Activated T-cell treated with anti-CD3 and anti-CD28 coated beads, Interleukin-2, amount 50 U/mL, for 4 hours (primary cell): ENCODE measurements at regions not wholly inside any gene's neighbourhood (a gene's known extent, or its start where the extent isn't known, plus 50 kb on each side); places are given as distances from the start of the nearest gene placed in this dataset.

Experiments
- ATAC-seq, 2 donors: fragments of 200-7000 bp; cut with Tn5 transposase; one replicate each; pipeline ENCODE4 v1.10.0; 2021
- DNase-seq: peaks from one replicate; pipeline ENCODE4 v3.0.0-alpha.2; 2020
- H3K27me3 Mint-ChIP-seq: one replicate; pipeline ENCODE4 v1.8.0; 2021; ENCODE audit warnings: low read depth, mixed read lengths
- H3K36me3 Mint-ChIP-seq: one replicate; pipeline ENCODE4 v1.8.0; 2022; ENCODE audit warnings: mixed read lengths; ENCODE audit not compliant: insufficient read depth
- H3K4me1 Mint-ChIP-seq: one replicate; pipeline ENCODE4 v1.8.0; 2021; ENCODE audit warnings: low read depth, mixed read lengths
- H3K4me3 Mint-ChIP-seq: one replicate; pipeline ENCODE4 v1.8.0; 2021; ENCODE audit warnings: mild to moderate bottlenecking, moderate library complexity, mixed read lengths
- H3K9me3 Mint-ChIP-seq: one replicate; pipeline ENCODE4 v1.8.0; 2021; ENCODE audit warnings: mixed read lengths

GRCh38 chr1:214208460-214208859 is 72.5 kb upstream of the SMYD2 start:
- ATAC-seq (no peak), DNase-seq (no peak)
- Mint-ChIP-seq H3K9me3 (no peaks in the 10 kb centered on the region), H3K36me3 (no peaks in the 10 kb centered on the region), H3K27me3 (peaks cover 8% of the 10 kb centered on the region), H3K4me3 (no peak overlapping the region), H3K4me1 (no peaks in the 10 kb centered on the region)

- no peak overlapping the region for H3K4me3 Mint-ChIP-seq
- H3K4me1 Mint-ChIP-seq = peaks cover 3% of the 10 kb centered on the region
- H3K36me3 Mint-ChIP-seq = no peaks in the 10 kb centered on the region
- peaks cover 6% of the 10 kb centered on the region for H3K27me3 Mint-ChIP-seq
- H3K9me3 Mint-ChIP-seq = no peaks in the 10 kb centered on the region
- ATAC-seq (no peak), DNase-seq (no peak)
These were observed 71.6 kb upstream of the SMYD2 start for GRCh38 chr1:214209260-214209808.

- DNase-seq (no peak), ATAC-seq (no peak)
- Mint-ChIP-seq H3K4me3 (no peak overlapping the region), H3K4me1 (peaks cover 4% of the 10 kb centered on the region), H3K27me3 (peaks cover 11% of the 10 kb centered on the region), H3K9me3 (no peaks in the 10 kb centered on the region), H3K36me3 (no peaks in the 10 kb centered on the region)
These were observed 67.8 kb upstream of the SMYD2 start for GRCh38 chr1:214213136-214213535.

GRCh38 chr1:214214851-214215250 is 66.1 kb upstream of the SMYD2 start:
- Mint-ChIP-seq H3K27me3 (peaks cover 14% of the 10 kb centered on the region), H3K4me3 (no peak overlapping the region)
- DNase-seq = no peak

GRCh38 chr1:214215583-214215982 is 65.4 kb upstream of the SMYD2 start:
- no peaks in the 10 kb centered on the region for H3K9me3 Mint-ChIP-seq
- ATAC-seq (no peak), DNase-seq (no peak)
- H3K36me3 Mint-ChIP-seq = no peaks in the 10 kb centered on the region
- H3K4me1 Mint-ChIP-seq = peaks cover 4% of the 10 kb centered on the region
- H3K27me3 Mint-ChIP-seq = peaks cover 14% of the 10 kb centered on the region
- no peak overlapping the region for H3K4me3 Mint-ChIP-seq

More at GRCh38 chr1:214214851-214215250, 66.1 kb upstream of the SMYD2 start:
- no peaks in the 10 kb centered on the region for H3K9me3 Mint-ChIP-seq
- ATAC-seq = no peak
- H3K36me3 Mint-ChIP-seq = no peaks in the 10 kb centered on the region
- peaks cover 4% of the 10 kb centered on the region for H3K4me1 Mint-ChIP-seq

- DNase-seq (no peak), ATAC-seq (no peak)
- Mint-ChIP-seq H3K36me3 (no peaks in the 10 kb centered on the region), H3K4me3 (no peak overlapping the region), H3K4me1 (peaks cover 4% of the 10 kb centered on the region), H3K27me3 (peaks cover 14% of the 10 kb centered on the region), H3K9me3 (no peaks in the 10 kb centered on the region)
These were observed 64.9 kb upstream of the SMYD2 start for GRCh38 chr1:214216021-214216420.

GRCh38 chr1:214216779-214217178 is 64.2 kb upstream of the SMYD2 start:
- H3K4me1 Mint-ChIP-seq = peaks cover 4% of the 10 kb centered on the region
- peaks cover 17% of the 10 kb centered on the region for H3K27me3 Mint-ChIP-seq
- H3K9me3 Mint-ChIP-seq = no peaks in the 10 kb centered on the region
- DNase-seq = no peak
- no peak for ATAC-seq
- no peaks in the 10 kb centered on the region for H3K36me3 Mint-ChIP-seq
- H3K4me3 Mint-ChIP-seq = no peak overlapping the region

- Mint-ChIP-seq H3K4me3 (no peak overlapping the region), H3K36me3 (no peaks in the 10 kb centered on the region), H3K27me3 (peaks cover 14% of the 10 kb centered on the region), H3K4me1 (peaks cover 1% of the 10 kb centered on the region), H3K9me3 (no peaks in the 10 kb centered on the region)
- DNase-seq (no peak), ATAC-seq (no peak)
These were observed 61.1 kb upstream of the SMYD2 start for GRCh38 chr1:214219902-214220301.

- Mint-ChIP-seq H3K36me3 (no peaks in the 10 kb centered on the region), H3K4me1 (peaks cover 1% of the 10 kb centered on the region), H3K27me3 (peaks cover 13% of the 10 kb centered on the region), H3K9me3 (no peaks in the 10 kb centered on the region), H3K4me3 (no peak overlapping the region)
- no peak for DNase-seq
- no peak for ATAC-seq
These were observed 60.1 kb upstream of the SMYD2 start for GRCh38 chr1:214220891-214221290.

- H3K4me3 Mint-ChIP-seq = no peak overlapping the region
- no peaks in the 10 kb centered on the region for H3K36me3 Mint-ChIP-seq
- H3K9me3 Mint-ChIP-seq = no peaks in the 10 kb centered on the region
- H3K4me1 Mint-ChIP-seq = peaks cover 1% of the 10 kb centered on the region
- no peak for DNase-seq
- ATAC-seq = no peak
- peaks cover 13% of the 10 kb centered on the region for H3K27me3 Mint-ChIP-seq
These were observed 56.2 kb upstream of the SMYD2 start for GRCh38 chr1:214224611-214225354.

GRCh38 chr1:214228976-214229375 is 52.0 kb upstream of the SMYD2 start:
- Mint-ChIP-seq H3K4me1 (peaks cover 1% of the 10 kb centered on the region), H3K9me3 (no peaks in the 10 kb centered on the region), H3K36me3 (no peaks in the 10 kb centered on the region), H3K27me3 (peaks cover 11% of the 10 kb centered on the region), H3K4me3 (no peak overlapping the region)
- DNase-seq = no peak
- no peak for ATAC-seq

- H3K9me3 Mint-ChIP-seq = no peaks in the 10 kb centered on the region
- no peak for DNase-seq
- H3K27me3 Mint-ChIP-seq = peaks cover 10% of the 10 kb centered on the region
- no peak overlapping the region for H3K4me3 Mint-ChIP-seq
- no peaks in the 10 kb centered on the region for H3K4me1 Mint-ChIP-seq
- H3K36me3 Mint-ChIP-seq = no peaks in the 10 kb centered on the region
- no peak for ATAC-seq
These were observed 51.2 kb upstream of the SMYD2 start for GRCh38 chr1:214229736-214230135.
